ENCODE measurements at regions not wholly inside any gene's neighbourhood (a gene's known extent, or its start where the extent isn't known, plus 50 kb on each side); places are given as distances from the start of the nearest gene placed in this dataset.

- DNase-seq = no peak
- intact Hi-C loops (cut with DNase I) = no loop called here
These were observed 54.2 kb upstream of the MCTP2 start for GRCh38 chr15:94177112-94177511.

- no peak for DNase-seq
- intact Hi-C loops (cut with DNase I) = no loop called here
These were observed 55.9 kb upstream of the MCTP2 start for GRCh38 chr15:94175420-94175819.

GRCh38 chr15:94174399-94174802, 57.0 kb upstream of the MCTP2 start:
- intact Hi-C loops (cut with DNase I) = no loop called here
- DNase-seq = no peak

GRCh38 chr15:94168250-94168649, 63.1 kb upstream of the MCTP2 start:
- intact Hi-C loops (cut with DNase I) = loop anchor here (5.0 kb wide), 1 partner anchor 154 kb away; no protein-coding TSS in a partner anchor
- DNase-seq = no peak

- no peak for DNase-seq
- intact Hi-C loops (cut with DNase I) = loop anchor here (5.0 kb wide), 1 partner anchor 157 kb away; no protein-coding TSS in a partner anchor
These were observed 66.4 kb upstream of the MCTP2 start for GRCh38 chr15:94164971-94165370.

GRCh38 chr15:94164202-94164807, 67.1 kb upstream of the MCTP2 start:
- peak in 37 of 42 donors; percentile 8 to 85 (median 59) for DNase-seq
- intact Hi-C loops (cut with DNase I) = no loop called here

GRCh38 chr15:94162939-94163338, 68.4 kb upstream of the MCTP2 start:
- DNase-seq = no peak
- intact Hi-C loops (cut with DNase I) = no loop called here

GRCh38 chr15:94154255-94154654, 77.1 kb upstream of the MCTP2 start:
- intact Hi-C loops (cut with DNase I) = no loop called here
- no peak for DNase-seq

GRCh38 chr15:94145046-94145445, 86.3 kb upstream of the MCTP2 start:
- intact Hi-C loops (cut with DNase I) = no loop called here
- DNase-seq = no peak

GRCh38 chr15:94141802-94142201, 89.6 kb upstream of the MCTP2 start:
- DNase-seq = no peak
- intact Hi-C loops (cut with DNase I) = no loop called here

- no peak for DNase-seq
These were observed 95.7 kb upstream of the MCTP2 start for GRCh38 chr15:94135486-94136147.

GRCh38 chr15:94131875-94132274, 99.5 kb upstream of the MCTP2 start:
- intact Hi-C loops (cut with DNase I) = no loop called here
- DNase-seq = no peak

More at GRCh38 chr15:94135486-94136147, 95.7 kb upstream of the MCTP2 start:
- intact Hi-C loops (cut with DNase I) = no loop called here

- intact Hi-C loops (cut with DNase I) = no loop called here
These were observed 100.9 kb upstream of the MCTP2 start for GRCh38 chr15:94130504-94130903.

GRCh38 chr15:94127006-94127405, 104.4 kb upstream of the MCTP2 start:
- intact Hi-C loops (cut with DNase I) = loop anchor here (10.0 kb wide), 1 partner anchor 132 kb away; no protein-coding TSS in a partner anchor

More at GRCh38 chr15:94130504-94130903, 100.9 kb upstream of the MCTP2 start:
- DNase-seq = no peak

GRCh38 chr15:94125698-94126097, 105.7 kb upstream of the MCTP2 start:
- intact Hi-C loops (cut with DNase I) = loop anchor here (10.0 kb wide), 1 partner anchor 131 kb away; no protein-coding TSS in a partner anchor

More at GRCh38 chr15:94127006-94127405, 104.4 kb upstream of the MCTP2 start:
- DNase-seq = no peak

GRCh38 chr15:94125156-94125555, 106.2 kb upstream of the MCTP2 start:
- intact Hi-C loops (cut with DNase I) = loop anchor here (10.0 kb wide), 1 partner anchor 130 kb away; no protein-coding TSS in a partner anchor
- no peak for DNase-seq

More at GRCh38 chr15:94125698-94126097, 105.7 kb upstream of the MCTP2 start:
- no peak for DNase-seq

GRCh38 chr15:94122516-94122915, 108.8 kb upstream of the MCTP2 start:
- no peak for DNase-seq
- intact Hi-C loops (cut with DNase I) = loop anchor here (10.0 kb wide), 1 partner anchor 128 kb away; no protein-coding TSS in a partner anchor

GRCh38 chr15:94119923-94120775, 111.2 kb upstream of the MCTP2 start:
- DNase-seq = peak in 40 of 42 donors; percentile 19 to 88 (median 64)
- intact Hi-C loops (cut with DNase I) = loop anchor here (2.0 to 10.0 kb wide), 2 partner anchors 125 to 1089 kb away; no protein-coding TSS in a partner anchor

GRCh38 chr15:94119298-94119811, 112.0 kb upstream of the MCTP2 start:
- intact Hi-C loops (cut with DNase I) = no loop called here
- DNase-seq = peak in 10 of 42 donors; percentile 4 to 38 (median 12)
